ENCODE measurements at regions not wholly inside any gene's neighbourhood (a gene's known extent, or its start where the extent isn't known, plus 50 kb on each side); places are given as distances from the start of the nearest gene placed in this dataset.

DNA sequence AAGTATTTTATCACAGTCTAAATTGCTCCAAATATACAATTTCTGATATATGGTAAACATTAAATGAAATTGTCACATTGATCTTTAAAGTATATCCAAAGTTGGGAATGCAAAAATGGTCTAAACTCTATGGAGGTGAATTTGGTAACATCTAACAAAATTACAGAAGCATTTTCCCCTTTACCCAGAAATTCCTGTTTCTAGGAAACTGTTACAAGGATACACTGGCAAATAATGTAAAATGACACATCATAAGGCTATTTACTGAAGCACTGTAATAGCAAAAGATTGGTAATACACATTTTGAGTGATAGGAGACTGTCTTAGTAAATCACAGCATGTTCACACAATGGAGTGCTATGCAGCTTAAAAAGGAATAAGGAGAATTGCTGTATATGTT lies 50.0 kb upstream of the SLCO2A1 start (continued):
- TF ChIP-seq, protein P1, sequence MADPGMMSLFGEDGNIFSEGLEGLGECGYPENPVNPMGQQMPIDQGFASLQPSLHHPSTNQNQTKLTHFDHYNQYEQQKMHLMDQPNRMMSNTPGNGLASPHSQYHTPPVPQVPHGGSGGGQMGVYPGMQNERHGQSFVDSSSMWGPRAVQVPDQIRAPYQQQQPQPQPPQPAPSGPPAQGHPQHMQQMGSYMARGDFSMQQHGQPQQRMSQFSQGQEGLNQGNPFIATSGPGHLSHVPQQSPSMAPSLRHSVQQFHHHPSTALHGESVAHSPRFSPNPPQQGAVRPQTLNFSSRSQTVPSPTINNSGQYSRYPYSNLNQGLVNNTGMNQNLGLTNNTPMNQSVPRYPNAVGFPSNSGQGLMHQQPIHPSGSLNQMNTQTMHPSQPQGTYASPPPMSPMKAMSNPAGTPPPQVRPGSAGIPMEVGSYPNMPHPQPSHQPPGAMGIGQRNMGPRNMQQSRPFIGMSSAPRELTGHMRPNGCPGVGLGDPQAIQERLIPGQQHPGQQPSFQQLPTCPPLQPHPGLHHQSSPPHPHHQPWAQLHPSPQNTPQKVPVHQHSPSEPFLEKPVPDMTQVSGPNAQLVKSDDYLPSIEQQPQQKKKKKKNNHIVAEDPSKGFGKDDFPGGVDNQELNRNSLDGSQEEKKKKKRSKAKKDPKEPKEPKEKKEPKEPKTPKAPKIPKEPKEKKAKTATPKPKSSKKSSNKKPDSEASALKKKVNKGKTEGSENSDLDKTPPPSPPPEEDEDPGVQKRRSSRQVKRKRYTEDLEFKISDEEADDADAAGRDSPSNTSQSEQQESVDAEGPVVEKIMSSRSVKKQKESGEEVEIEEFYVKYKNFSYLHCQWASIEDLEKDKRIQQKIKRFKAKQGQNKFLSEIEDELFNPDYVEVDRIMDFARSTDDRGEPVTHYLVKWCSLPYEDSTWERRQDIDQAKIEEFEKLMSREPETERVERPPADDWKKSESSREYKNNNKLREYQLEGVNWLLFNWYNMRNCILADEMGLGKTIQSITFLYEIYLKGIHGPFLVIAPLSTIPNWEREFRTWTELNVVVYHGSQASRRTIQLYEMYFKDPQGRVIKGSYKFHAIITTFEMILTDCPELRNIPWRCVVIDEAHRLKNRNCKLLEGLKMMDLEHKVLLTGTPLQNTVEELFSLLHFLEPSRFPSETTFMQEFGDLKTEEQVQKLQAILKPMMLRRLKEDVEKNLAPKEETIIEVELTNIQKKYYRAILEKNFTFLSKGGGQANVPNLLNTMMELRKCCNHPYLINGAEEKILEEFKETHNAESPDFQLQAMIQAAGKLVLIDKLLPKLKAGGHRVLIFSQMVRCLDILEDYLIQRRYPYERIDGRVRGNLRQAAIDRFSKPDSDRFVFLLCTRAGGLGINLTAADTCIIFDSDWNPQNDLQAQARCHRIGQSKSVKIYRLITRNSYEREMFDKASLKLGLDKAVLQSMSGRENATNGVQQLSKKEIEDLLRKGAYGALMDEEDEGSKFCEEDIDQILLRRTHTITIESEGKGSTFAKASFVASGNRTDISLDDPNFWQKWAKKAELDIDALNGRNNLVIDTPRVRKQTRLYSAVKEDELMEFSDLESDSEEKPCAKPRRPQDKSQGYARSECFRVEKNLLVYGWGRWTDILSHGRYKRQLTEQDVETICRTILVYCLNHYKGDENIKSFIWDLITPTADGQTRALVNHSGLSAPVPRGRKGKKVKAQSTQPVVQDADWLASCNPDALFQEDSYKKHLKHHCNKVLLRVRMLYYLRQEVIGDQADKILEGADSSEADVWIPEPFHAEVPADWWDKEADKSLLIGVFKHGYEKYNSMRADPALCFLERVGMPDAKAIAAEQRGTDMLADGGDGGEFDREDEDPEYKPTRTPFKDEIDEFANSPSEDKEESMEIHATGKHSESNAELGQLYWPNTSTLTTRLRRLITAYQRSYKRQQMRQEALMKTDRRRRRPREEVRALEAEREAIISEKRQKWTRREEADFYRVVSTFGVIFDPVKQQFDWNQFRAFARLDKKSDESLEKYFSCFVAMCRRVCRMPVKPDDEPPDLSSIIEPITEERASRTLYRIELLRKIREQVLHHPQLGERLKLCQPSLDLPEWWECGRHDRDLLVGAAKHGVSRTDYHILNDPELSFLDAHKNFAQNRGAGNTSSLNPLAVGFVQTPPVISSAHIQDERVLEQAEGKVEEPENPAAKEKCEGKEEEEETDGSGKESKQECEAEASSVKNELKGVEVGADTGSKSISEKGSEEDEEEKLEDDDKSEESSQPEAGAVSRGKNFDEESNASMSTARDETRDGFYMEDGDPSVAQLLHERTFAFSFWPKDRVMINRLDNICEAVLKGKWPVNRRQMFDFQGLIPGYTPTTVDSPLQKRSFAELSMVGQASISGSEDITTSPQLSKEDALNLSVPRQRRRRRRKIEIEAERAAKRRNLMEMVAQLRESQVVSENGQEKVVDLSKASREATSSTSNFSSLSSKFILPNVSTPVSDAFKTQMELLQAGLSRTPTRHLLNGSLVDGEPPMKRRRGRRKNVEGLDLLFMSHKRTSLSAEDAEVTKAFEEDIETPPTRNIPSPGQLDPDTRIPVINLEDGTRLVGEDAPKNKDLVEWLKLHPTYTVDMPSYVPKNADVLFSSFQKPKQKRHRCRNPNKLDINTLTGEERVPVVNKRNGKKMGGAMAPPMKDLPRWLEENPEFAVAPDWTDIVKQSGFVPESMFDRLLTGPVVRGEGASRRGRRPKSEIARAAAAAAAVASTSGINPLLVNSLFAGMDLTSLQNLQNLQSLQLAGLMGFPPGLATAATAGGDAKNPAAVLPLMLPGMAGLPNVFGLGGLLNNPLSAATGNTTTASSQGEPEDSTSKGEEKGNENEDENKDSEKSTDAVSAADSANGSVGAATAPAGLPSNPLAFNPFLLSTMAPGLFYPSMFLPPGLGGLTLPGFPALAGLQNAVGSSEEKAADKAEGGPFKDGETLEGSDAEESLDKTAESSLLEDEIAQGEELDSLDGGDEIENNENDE (IDR thresholded peaks at IDR 0.05; ENCODE audit: insufficient replicate concordance, low read length), result no peak
- TF ChIP-seq, protein P2, sequence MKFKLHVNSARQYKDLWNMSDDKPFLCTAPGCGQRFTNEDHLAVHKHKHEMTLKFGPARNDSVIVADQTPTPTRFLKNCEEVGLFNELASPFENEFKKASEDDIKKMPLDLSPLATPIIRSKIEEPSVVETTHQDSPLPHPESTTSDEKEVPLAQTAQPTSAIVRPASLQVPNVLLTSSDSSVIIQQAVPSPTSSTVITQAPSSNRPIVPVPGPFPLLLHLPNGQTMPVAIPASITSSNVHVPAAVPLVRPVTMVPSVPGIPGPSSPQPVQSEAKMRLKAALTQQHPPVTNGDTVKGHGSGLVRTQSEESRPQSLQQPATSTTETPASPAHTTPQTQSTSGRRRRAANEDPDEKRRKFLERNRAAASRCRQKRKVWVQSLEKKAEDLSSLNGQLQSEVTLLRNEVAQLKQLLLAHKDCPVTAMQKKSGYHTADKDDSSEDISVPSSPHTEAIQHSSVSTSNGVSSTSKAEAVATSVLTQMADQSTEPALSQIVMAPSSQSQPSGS (IDR thresholded peaks at IDR 0.05; ENCODE audit: low read length), result no peak
- TF ChIP-seq ZNF274 (IDR thresholded peaks at IDR 0.05; ENCODE audit: borderline replicate concordance, extremely low read depth, low read length) (no peak), SP1 (IDR thresholded peaks at IDR 0.05; ENCODE audit: low read depth, low read length) (no peak), GABPA (IDR thresholded peaks at IDR 0.05; ENCODE audit: borderline replicate concordance, insufficient read depth, low read length) (no peak)

All from H1 (cell line).